Smooth muscle cell (in vitro differentiated cells): ENCODE measurements at regions not wholly inside any gene's neighbourhood (a gene's known extent, or its start where the extent isn't known, plus 50 kb on each side); places are given as distances from the start of the nearest gene placed in this dataset.

ENCODE experiments used
- DNase-seq: peaks from one replicate; lab custom pipeline; 2025; ENCODE audit not compliant: unreplicated experiment; lab: John Stamatoyannopoulos, UW
- H2AFZ ChIP-seq: fragments of 200-600 bp; sonication (generic); 2 replicates; pipeline ENCODE4 v1.6.0; 2016; ENCODE audit warnings: antibody characterized with exemption, low read depth, mild to moderate bottlenecking
- H3F3A ChIP-seq: fragments of 200-600 bp; sonication (generic); 2 replicates; pipeline ENCODE4 v1.6.0; 2017; ENCODE audit warnings: antibody characterized with exemption, low read depth
- H3K27ac ChIP-seq: fragments of 200-600 bp; sonication (generic); 2 replicates; pipeline ENCODE4 v1.5.1; 2016; ENCODE audit warnings: low read depth, mild to moderate bottlenecking
- H3K27me3 ChIP-seq: fragments of 200-600 bp; sonication (generic); 2 replicates; pipeline ENCODE4 v1.6.1; 2016; ENCODE audit warnings: low read depth, mild to moderate bottlenecking
- H3K36me3 ChIP-seq: fragments of 200-600 bp; sonication (generic); 2 replicates; pipeline ENCODE4 v1.5.1; 2016; ENCODE audit warnings: low read depth
- H3K4me1 ChIP-seq: fragments of 200-600 bp; sonication (generic); 2 replicates; pipeline ENCODE4 v1.5.1; 2016; ENCODE audit warnings: low read depth
- H3K4me2 ChIP-seq: fragments of 200-600 bp; sonication (generic); 2 replicates; pipeline ENCODE4 v1.6.0; 2016; ENCODE audit warnings: mild to moderate bottlenecking
- H3K4me3 ChIP-seq: fragments of 200-600 bp; sonication (generic); 2 replicates; pipeline ENCODE4 v1.5.1; 2016; ENCODE audit warnings: mild to moderate bottlenecking
- H3K79me2 ChIP-seq: fragments of 200-600 bp; sonication (generic); 2 replicates; pipeline ENCODE4 v1.6.0; 2016; ENCODE audit warnings: low read depth, mild to moderate bottlenecking
- H3K9ac ChIP-seq: fragments of 200-600 bp; sonication (generic); 2 replicates; pipeline ENCODE4 v1.6.0; 2016; ENCODE audit warnings: low read depth
- H3K9me3 ChIP-seq: fragments of 200-600 bp; sonication (generic); replicated peaks from 2 replicates; pipeline ENCODE4 v1.5.1; 2016; ENCODE audit warnings: low read depth
- H4K20me1 ChIP-seq: fragments of 200-600 bp; sonication (generic); 2 replicates; pipeline ENCODE4 v1.6.0; 2016; ENCODE audit warnings: low read depth
- CTCF ChIP-seq: fragments of 200-600 bp; sonication (generic); IDR thresholded peaks from 2 replicates; pipeline ENCODE4 v1.5.1; 2017; ENCODE audit warnings: borderline replicate concordance, mild to moderate bottlenecking, antibody characterized with exemption; ENCODE audit not compliant: insufficient read depth, poor library complexity, severe bottlenecking
- WGBS: methylation state at CpG from one replicate; pipeline ENCODE4 v1.1.7; 2016; ENCODE audit warnings: low lambda C conversion rate; 5-methylcytosine and 5-hydroxymethylcytosine counted together

- Histone ChIP-seq H3K4me3 (no peak overlapping the region), H3K4me1 (peaks cover 11% of the 10 kb centered on the region), H3F3A (no peaks in the 10 kb centered on the region), H3K9me3 (no peaks in the 10 kb centered on the region), H3K27ac (no peak overlapping the region), H3K4me2 (no peak overlapping the region), H3K79me2 (no peaks in the 10 kb centered on the region), H3K27me3 (no peaks in the 10 kb centered on the region), H2AFZ (no peak overlapping the region), H3K36me3 (no peaks in the 10 kb centered on the region), H4K20me1 (no peaks in the 10 kb centered on the region), H3K9ac (no peak overlapping the region)
- no peak for DNase-seq
- 87% methylated on average over 9 of the region's 9 CpGs for WGBS
- TF ChIP-seq CTCF, result no peak
Measured at GRCh38 chr15:70187331-70187730, 89.6 kb upstream of the TLE3 start.

GRCh38 chr15:70186152-70186551, 88.4 kb upstream of the TLE3 start:
- Histone ChIP-seq H3F3A (no peaks in the 10 kb centered on the region), H3K4me3 (no peak overlapping the region), H4K20me1 (no peaks in the 10 kb centered on the region), H3K27ac (no peak overlapping the region), H3K4me1 (peaks cover 11% of the 10 kb centered on the region), H2AFZ (no peak overlapping the region), H3K79me2 (no peaks in the 10 kb centered on the region), H3K9me3 (no peaks in the 10 kb centered on the region), H3K27me3 (no peaks in the 10 kb centered on the region), H3K36me3 (no peaks in the 10 kb centered on the region), H3K4me2 (peak overlapping the region; percentile 66), H3K9ac (no peak overlapping the region)
- 71% methylated on average over 6 of the region's 6 CpGs for WGBS
- no peak for DNase-seq
- no peak for TF ChIP-seq CTCF

- no peak overlapping the region for H2AFZ ChIP-seq
- no peaks in the 10 kb centered on the region for H3F3A ChIP-seq
- no peaks in the 10 kb centered on the region for H3K79me2 ChIP-seq
- H3K4me2 ChIP-seq, result peak overlapping the region; percentile 66
- TF ChIP-seq CTCF, result no peak
- DNase-seq, result no peak
- no peak overlapping the region for H3K4me3 ChIP-seq
- H3K27ac ChIP-seq, result no peak overlapping the region
- WGBS, result 16% methylated on average over 5 of the region's 5 CpGs
- H3K9me3 ChIP-seq, result no peaks in the 10 kb centered on the region
- peaks cover 11% of the 10 kb centered on the region for H3K4me1 ChIP-seq
- H4K20me1 ChIP-seq, result no peaks in the 10 kb centered on the region
- H3K27me3 ChIP-seq, result no peaks in the 10 kb centered on the region
- H3K36me3 ChIP-seq, result no peaks in the 10 kb centered on the region
- H3K9ac ChIP-seq, result no peak overlapping the region
Measured at GRCh38 chr15:70185251-70185711, 87.6 kb upstream of the TLE3 start.

GRCh38 chr15:70182858-70183695, 85.4 kb upstream of the TLE3 start:
- H3K9ac ChIP-seq, result no peak overlapping the region
- H3K27ac ChIP-seq, result no peak overlapping the region
- no peaks in the 10 kb centered on the region for H3K79me2 ChIP-seq
- TF ChIP-seq CTCF, result no peak
- H3K4me1 ChIP-seq, result peaks cover 11% of the 10 kb centered on the region
- no peaks in the 10 kb centered on the region for H3F3A ChIP-seq
- H4K20me1 ChIP-seq, result no peaks in the 10 kb centered on the region
- no peaks in the 10 kb centered on the region for H3K36me3 ChIP-seq
- 70% methylated on average over 8 of the region's 8 CpGs for WGBS
- DNase-seq, result no peak
- no peak overlapping the region for H3K4me2 ChIP-seq
- no peaks in the 10 kb centered on the region for H3K27me3 ChIP-seq
- no peak overlapping the region for H2AFZ ChIP-seq
- H3K4me3 ChIP-seq, result no peak overlapping the region
- H3K9me3 ChIP-seq, result no peaks in the 10 kb centered on the region
